GM23338 (cell line): ENCODE measurements at regions not wholly inside any gene's neighbourhood (a gene's known extent, or its start where the extent isn't known, plus 50 kb on each side); places are given as distances from the start of the nearest gene placed in this dataset.

Source experiments
- ATAC-seq: fragments of 200-7000 bp; cut with Tn5 transposase; 3 replicates; pipeline ENCODE4 v1.9.1; 2020
- DNase-seq: peaks from one replicate; pipeline ENCODE4 v3.0.0-alpha.2; 2015; ENCODE audit warnings: low spot score
- H2AFZ ChIP-seq: fragments of 200-600 bp; sonication (generic); 2 replicates; pipeline ENCODE4 v1.8.0; 2016; ENCODE audit warnings: antibody characterized with exemption, mild to moderate bottlenecking, moderate library complexity
- H3F3A ChIP-seq: fragments of 200-600 bp; sonication (generic); replicated peaks from 2 replicates; pipeline ENCODE4 v1.8.0; 2017; ENCODE audit warnings: antibody characterized with exemption, mixed run types, low read depth
- H3K27ac ChIP-seq: fragments of 200-600 bp; sonication (generic); 2 replicates; pipeline ENCODE4 v1.6.1; 2016; ENCODE audit warnings: low read depth
- H3K27me3 ChIP-seq: fragments of 200-600 bp; sonication (generic); 2 replicates; pipeline ENCODE4 v1.8.0; 2016; ENCODE audit warnings: mild to moderate bottlenecking, mixed run types, moderate library complexity; ENCODE audit not compliant: insufficient read depth
- H3K36me3 ChIP-seq: fragments of 200-600 bp; sonication (generic); 2 replicates; pipeline ENCODE4 v1.8.0; 2016; ENCODE audit warnings: mild to moderate bottlenecking; ENCODE audit not compliant: insufficient read depth
- H3K4me1 ChIP-seq: fragments of 200-600 bp; sonication (generic); 2 replicates; pipeline ENCODE4 v1.8.0; 2016; ENCODE audit warnings: mild to moderate bottlenecking, moderate library complexity; ENCODE audit not compliant: insufficient read depth
- H3K4me2 ChIP-seq: fragments of 200-600 bp; sonication (generic); 2 replicates; pipeline ENCODE4 v1.7.1; 2017; ENCODE audit warnings: mixed run types
- H3K4me3 ChIP-seq: fragments of 200-600 bp; sonication (generic); 2 replicates; pipeline ENCODE4 v1.6.1; 2016; ENCODE audit warnings: mixed run types
- H3K79me2 ChIP-seq: fragments of 200-600 bp; sonication (generic); replicated peaks from 2 replicates; pipeline ENCODE4 v1.8.0; 2017; ENCODE audit warnings: mild to moderate bottlenecking; ENCODE audit not compliant: insufficient read depth
- H3K9me2 ChIP-seq: fragments of 200-600 bp; sonication (generic); 2 replicates; pipeline ENCODE4 v1.8.0; 2017; ENCODE audit not compliant: insufficient read depth
- H4K20me1 ChIP-seq: fragments of 200-600 bp; sonication (generic); replicated peaks from 2 replicates; pipeline ENCODE4 v1.8.0; 2017; ENCODE audit warnings: mild to moderate bottlenecking; ENCODE audit not compliant: insufficient read depth
- H3K27ac Mint-ChIP-seq: 2 replicates; pipeline ENCODE4 v1.8.0; 2020; ENCODE audit warnings: inconsistent platforms, mild to moderate bottlenecking, moderate library complexity, mixed read lengths
- H3K27me3 Mint-ChIP-seq: 3 replicates; pipeline ENCODE4 v1.8.0; 2022; ENCODE audit warnings: low read depth, mild to moderate bottlenecking, moderate library complexity, mixed read lengths, inconsistent platforms; ENCODE audit not compliant: insufficient read depth, poor library complexity
- H3K36me3 Mint-ChIP-seq: 3 replicates; pipeline ENCODE4 v1.8.0; 2021; ENCODE audit warnings: low read depth, mild to moderate bottlenecking, inconsistent platforms, moderate library complexity, mixed read lengths
- H3K4me1 Mint-ChIP-seq: 3 replicates; pipeline ENCODE4 v1.8.0; 2020; ENCODE audit warnings: mild to moderate bottlenecking, inconsistent platforms, mixed read lengths
- H3K4me3 Mint-ChIP-seq: 3 replicates; pipeline ENCODE4 v1.8.0; 2021; ENCODE audit warnings: moderate library complexity, mild to moderate bottlenecking, inconsistent platforms, mixed read lengths
- H3K9me3 Mint-ChIP-seq: 3 replicates; pipeline ENCODE4 v1.8.0; 2020; ENCODE audit warnings: moderate library complexity, mild to moderate bottlenecking, inconsistent platforms, mixed read lengths
- ETS1 ChIP-seq: IDR thresholded peaks from 2 replicates; pipeline ENCODE4 v1.6.1; 2016; ENCODE audit warnings: antibody characterized with exemption
- EZH2 ChIP-seq: fragments of 200-600 bp; sonication (generic); IDR thresholded peaks from one replicate; pipeline ENCODE4 v1.8.0; 2017; ENCODE audit warnings: antibody characterized with exemption, mild to moderate bottlenecking, low read depth; ENCODE audit not compliant: unreplicated experiment
- EZH2phosphoT487 ChIP-seq: fragments of 200-600 bp; sonication (generic); IDR thresholded peaks from one replicate; pipeline ENCODE4 v1.8.1; 2018; ENCODE audit warnings: antibody characterized with exemption; ENCODE audit not compliant: unreplicated experiment
- NANOG ChIP-seq: IDR thresholded peaks from 2 replicates; pipeline ENCODE4 v1.6.1; 2016; ENCODE audit warnings: antibody characterized with exemption, borderline replicate concordance
- POLR2AphosphoS5 ChIP-seq: IDR thresholded peaks from 2 replicates; pipeline ENCODE4 v1.6.1; 2016; ENCODE audit warnings: antibody characterized with exemption, low read depth
- ZNF114 ChIP-seq: fragments of 250-450 bp; sonication (Bioruptor Pico); IDR thresholded peaks from 2 replicates; pipeline ENCODE4 v1.5.0; 2020; ENCODE audit warnings: mild to moderate bottlenecking, moderate library complexity
- ZNF462 ChIP-seq: fragments of 250-450 bp; sonication (Bioruptor Pico); IDR thresholded peaks from 2 replicates; pipeline ENCODE4 v1.5.0; 2020; ENCODE audit warnings: mild to moderate bottlenecking, moderate library complexity

- Mint-ChIP-seq H3K27ac (no peak overlapping the region), H3K9me3 (peaks cover 12% of the 10 kb centered on the region), H3K36me3 (peaks cover 5% of the 10 kb centered on the region; the same call in 2 of the 3 replicates), H3K4me3 (no peak overlapping the region), H3K4me1 (peaks cover 4% of the 10 kb centered on the region; the same call in 2 of the 3 replicates), H3K27me3 (peaks cover 7% of the 10 kb centered on the region)
- Histone ChIP-seq H3K36me3 (no peaks in the 10 kb centered on the region), H4K20me1 (no peaks in the 10 kb centered on the region), H3K79me2 (no peaks in the 10 kb centered on the region), H3K4me2 (no peak overlapping the region), H2AFZ (no peak overlapping the region), H3K9me2 (no peaks in the 10 kb centered on the region), H3K27me3 (no peaks in the 10 kb centered on the region), H3K4me3 (no peak overlapping the region), H3K27ac (no peak overlapping the region), H3F3A (no peaks in the 10 kb centered on the region), H3K4me1 (no peaks in the 10 kb centered on the region)
- DNase-seq (no peak), ATAC-seq (peak; percentile 54)
- no peak for TF ChIP-seq ETS1
- no peak for TF ChIP-seq NANOG
- no peak for TF ChIP-seq ZNF114
- TF ChIP-seq ZNF462 (CRISPR knock-in tag), result no peak
- no peak for TF ChIP-seq POLR2AphosphoS5
- no peak for TF ChIP-seq EZH2phosphoT487
- no peak for TF ChIP-seq EZH2
Observed at GRCh38 chr7:405489-406211, 114.0 kb downstream of the PDGFA start.
